Bronchial epithelial cell (primary cell): ENCODE measurements at regions not wholly inside any gene's neighbourhood (a gene's known extent, or its start where the extent isn't known, plus 50 kb on each side); places are given as distances from the start of the nearest gene placed in this dataset.

Experiments
- DNase-seq: peaks from one replicate; pipeline ENCODE4 v3.0.0-alpha.2; 2010; ENCODE audit warnings: low read depth
- FAIRE-seq: peaks from 2 replicates; lab custom pipeline; 2011; peaks lifted over from hg19 to GRCh38; lab: Jason Lieb, UNC
- H3K27me3 ChIP-seq: 2 replicates; pipeline ENCODE4 v1.5.1; 2011; ENCODE audit warnings: low read length; ENCODE audit not compliant: control insufficient read depth, insufficient read depth
- H3K36me3 ChIP-seq: 2 replicates; pipeline ENCODE4 v1.5.1; 2011; ENCODE audit warnings: low read length; ENCODE audit not compliant: control insufficient read depth, insufficient read depth
- H3K4me3 ChIP-seq: 2 replicates; pipeline ENCODE4 v1.5.1; 2011; ENCODE audit warnings: mild to moderate bottlenecking, low read depth, low read length, control low read depth
- CTCF ChIP-seq: IDR thresholded peaks from 2 replicates; pipeline ENCODE4 v1.5.1; 2011; ENCODE audit warnings: mild to moderate bottlenecking, moderate library complexity, low read length, control low read depth, inconsistent platforms; ENCODE audit not compliant: insufficient read depth, severe bottlenecking

DNA sequence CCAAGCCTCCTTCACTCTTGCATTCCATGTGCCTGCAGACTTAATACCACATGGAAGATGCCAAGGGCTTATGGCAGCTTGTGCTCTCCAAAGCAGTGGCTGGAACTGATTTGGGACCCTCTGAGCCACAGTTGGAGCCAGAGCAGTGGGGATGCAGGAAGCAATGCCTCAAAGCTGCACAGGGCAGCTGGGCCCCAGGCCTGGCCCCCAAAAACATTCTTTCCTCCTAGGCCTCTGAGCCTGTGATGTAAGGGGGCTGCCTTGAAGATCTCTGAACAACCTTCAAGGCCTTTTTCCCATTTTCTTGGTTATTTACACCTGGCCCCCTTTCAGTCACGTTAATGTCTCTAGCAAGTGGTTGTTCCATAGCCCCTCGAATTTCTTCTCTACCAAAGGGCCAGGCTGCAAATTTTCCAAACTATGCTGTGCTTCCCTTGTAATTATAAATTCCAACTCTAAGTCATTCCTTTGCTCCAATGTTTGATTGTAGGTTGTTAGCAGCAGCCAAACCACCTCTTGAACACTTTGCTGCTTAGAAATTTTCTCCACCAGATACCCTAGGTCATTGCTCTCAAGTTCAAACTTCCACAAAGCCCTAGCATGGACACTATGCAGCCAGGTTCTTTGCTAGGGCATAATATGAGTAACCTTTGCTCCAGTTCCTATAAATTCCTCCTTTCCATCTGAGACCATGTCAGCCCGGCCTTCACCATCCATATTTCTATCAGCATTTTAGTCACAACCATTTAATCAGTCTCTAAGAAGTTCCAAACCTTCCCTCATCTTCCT, 245.0 kb upstream of the RBBP8 start:
- no peak for FAIRE-seq
- DNase-seq: no peak
- no peak for TF ChIP-seq CTCF

GRCh38 chr18:22688877-22689496, 244.1 kb upstream of the RBBP8 start:
- FAIRE-seq: no peak

More for the DNA sequence above, 245.0 kb upstream of the RBBP8 start:
- Histone ChIP-seq H3K36me3 (no peaks in the 10 kb centered on the region), H3K27me3 (no peaks in the 10 kb centered on the region), H3K4me3 (no peak overlapping the region)

GRCh38 chr18:22689712-22690111, 243.4 kb upstream of the RBBP8 start:
- Histone ChIP-seq H3K27me3 (no peaks in the 10 kb centered on the region), H3K4me3 (no peak overlapping the region), H3K36me3 (no peaks in the 10 kb centered on the region)
- FAIRE-seq: peak; percentile 18
- DNase-seq: no peak
- TF ChIP-seq CTCF: no peak

More at GRCh38 chr18:22688877-22689496, 244.1 kb upstream of the RBBP8 start:
- Histone ChIP-seq H3K4me3 (no peak overlapping the region), H3K36me3 (no peaks in the 10 kb centered on the region), H3K27me3 (no peaks in the 10 kb centered on the region)
- no peak for TF ChIP-seq CTCF
- DNase-seq: no peak

DNA sequence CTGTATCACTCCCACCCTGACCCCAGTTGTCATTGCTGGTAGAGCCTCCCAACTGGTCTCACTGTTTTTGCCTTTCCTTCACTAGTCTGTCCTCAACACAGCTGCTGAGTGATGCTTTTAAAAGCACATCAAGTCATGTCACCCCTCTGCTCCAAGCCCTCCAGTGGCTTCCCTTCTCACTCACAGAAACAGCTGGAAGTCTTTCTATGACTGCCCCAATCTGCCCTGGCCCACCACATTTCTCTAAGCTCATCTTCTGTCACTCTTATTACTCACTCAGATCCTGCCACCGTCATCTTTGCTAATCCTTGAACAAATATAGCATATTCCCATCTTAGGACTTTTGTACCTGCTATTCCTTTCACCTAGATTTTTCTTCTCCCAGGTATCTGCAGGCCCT, 242.6 kb upstream of the RBBP8 start:
- Histone ChIP-seq H3K36me3 (no peaks in the 10 kb centered on the region), H3K4me3 (no peak overlapping the region), H3K27me3 (no peaks in the 10 kb centered on the region)
- no peak for TF ChIP-seq CTCF
- no peak for DNase-seq
- no peak for FAIRE-seq

- DNase-seq: peak; percentile 68
- no peak for TF ChIP-seq CTCF
- no peak for FAIRE-seq
- H3K36me3 ChIP-seq: no peaks in the 10 kb centered on the region
- H3K27me3 ChIP-seq: no peaks in the 10 kb centered on the region
- H3K4me3 ChIP-seq: no peak overlapping the region
Observed at GRCh38 chr18:22691946-22692710, 241.0 kb upstream of the RBBP8 start.
